HG03439 (cell line): ENCODE measurements at regions not wholly inside any gene's neighbourhood (a gene's known extent, or its start where the extent isn't known, plus 50 kb on each side); places are given as distances from the start of the nearest gene placed in this dataset.
"Not testable (repeated sequence)": the region's sequence is repeated elsewhere in the genome, so short reads cannot be mapped to it uniquely, and the experiment has no call there.

ENCODE experiments used
- ATAC-seq: cut with Tn5 transposase; IDR thresholded peaks from one replicate; pipeline ENCODE4 v1.9.1; 2021; ENCODE audit warnings: mild to moderate bottlenecking, moderate library complexity; ENCODE audit not compliant: unreplicated experiment

GRCh38 chr5:89869346-89869745, 540.2 kb downstream of the CETN3 start:
- ATAC-seq: no peak

GRCh38 chr5:89866410-89866809, 543.1 kb downstream of the CETN3 start:
- no peak for ATAC-seq

DNA sequence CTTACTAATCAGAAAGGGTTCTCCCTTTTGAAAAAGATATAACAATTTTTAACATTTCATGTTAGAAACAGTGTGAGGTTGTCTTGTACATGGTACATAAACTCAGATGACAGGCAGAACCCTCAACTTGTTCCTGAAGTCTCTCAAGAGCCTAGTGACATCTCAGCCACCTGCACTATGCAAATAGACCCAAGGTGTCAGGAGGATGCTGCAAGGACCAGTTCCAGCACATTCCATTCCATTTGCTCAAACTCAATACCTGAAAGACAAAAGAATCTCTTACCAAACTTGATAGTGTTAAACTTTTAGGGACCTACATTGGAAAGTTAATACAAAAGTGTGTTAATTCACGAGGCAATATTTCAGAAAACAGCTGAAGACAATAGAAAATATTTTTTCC, 544.6 kb downstream of the CETN3 start:
- no peak for ATAC-seq

DNA sequence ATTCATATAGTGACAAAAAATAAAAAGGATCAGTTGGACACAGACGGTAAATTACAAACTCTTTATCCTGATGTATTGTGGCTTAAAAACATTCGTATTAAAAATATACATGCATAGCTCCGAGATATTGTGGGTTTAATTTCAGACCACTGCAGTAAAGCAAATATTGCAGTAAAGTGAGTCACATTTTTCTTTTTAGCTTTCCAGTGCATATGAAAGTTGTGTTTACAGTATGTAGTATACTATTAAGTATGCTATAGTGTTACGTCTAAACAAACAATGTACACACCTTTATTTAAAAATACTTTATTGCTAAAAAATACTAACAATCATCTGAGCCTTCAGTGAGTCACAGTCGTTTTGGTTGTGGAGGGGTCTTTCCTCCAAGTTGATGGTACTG, 551.8 kb downstream of the CETN3 start:
- no peak for ATAC-seq

- no peak for ATAC-seq
These were observed 554.1 kb downstream of the CETN3 start for GRCh38 chr5:89855417-89855816.

GRCh38 chr5:89851911-89852310, 557.6 kb downstream of the CETN3 start:
- no peak for ATAC-seq

DNA sequence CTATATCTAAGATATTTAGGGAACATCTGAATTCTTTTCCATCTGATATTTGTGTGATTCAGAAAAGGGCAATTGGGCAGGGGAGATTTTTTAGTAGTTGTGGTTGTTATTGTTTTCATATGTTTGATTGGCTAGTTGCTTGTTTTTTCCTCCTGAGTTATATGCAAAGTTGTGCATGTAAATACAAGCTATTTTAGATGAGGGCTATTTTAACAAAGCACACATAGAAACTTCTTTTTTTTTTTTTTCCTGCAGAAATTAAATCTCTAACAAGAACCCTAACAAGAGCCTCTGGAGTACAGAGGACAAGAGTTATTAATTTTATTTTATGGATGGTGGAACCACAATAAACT, 559.1 kb downstream of the CETN3 start:
- ATAC-seq: peak; percentile 63

DNA sequence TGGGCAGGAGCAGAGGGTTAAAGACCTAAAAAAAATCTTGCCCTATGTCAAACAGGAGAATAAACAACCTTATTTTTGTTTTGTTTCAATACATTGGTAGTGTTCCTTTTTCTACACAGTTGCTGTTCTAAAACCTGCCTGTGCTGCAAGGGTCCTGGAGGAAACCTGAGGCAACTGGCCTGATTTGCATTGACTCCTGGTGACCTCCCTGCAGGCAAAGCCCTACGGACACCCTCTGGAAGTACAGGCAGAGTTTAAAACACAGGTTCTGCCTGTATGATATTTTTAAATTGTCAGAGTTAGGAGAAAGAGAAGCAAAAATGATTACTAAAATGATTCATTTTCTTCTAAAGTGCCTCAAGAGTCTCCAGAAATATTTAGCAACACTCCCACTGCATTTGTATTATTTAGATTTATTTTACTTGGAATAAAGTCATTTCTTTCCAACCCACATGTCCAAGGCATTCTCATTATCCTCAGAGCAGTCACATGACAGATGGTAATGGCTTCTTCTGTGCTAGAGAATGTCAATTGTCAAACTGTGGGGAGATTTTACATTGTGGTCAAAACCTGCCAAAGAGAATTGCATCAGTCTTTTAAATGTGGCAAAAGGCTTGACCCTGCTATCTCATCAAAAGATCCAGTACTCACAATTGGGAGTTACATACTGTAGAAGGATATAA, 559.6 kb downstream of the CETN3 start:
- peak; percentile 63 for ATAC-seq

DNA sequence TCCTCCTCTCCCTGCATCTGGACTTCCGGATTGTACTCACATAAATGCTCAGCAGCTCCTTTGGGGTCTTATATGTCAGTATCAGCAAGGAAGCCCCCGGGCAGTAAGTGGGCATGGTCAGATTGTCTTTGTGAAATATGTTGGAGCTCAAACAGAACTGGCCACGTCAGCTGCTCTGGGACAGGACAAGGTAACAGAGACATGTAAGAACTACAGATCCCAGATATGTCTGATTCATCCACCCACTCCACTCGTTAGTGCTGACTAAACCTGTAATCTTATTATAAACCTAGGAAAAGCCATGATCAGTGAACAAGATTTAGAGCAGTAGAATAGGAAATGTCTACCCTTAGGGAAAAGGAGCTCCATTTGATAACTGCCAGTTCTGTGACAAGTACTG, 561.8 kb downstream of the CETN3 start:
- ATAC-seq: no peak

DNA sequence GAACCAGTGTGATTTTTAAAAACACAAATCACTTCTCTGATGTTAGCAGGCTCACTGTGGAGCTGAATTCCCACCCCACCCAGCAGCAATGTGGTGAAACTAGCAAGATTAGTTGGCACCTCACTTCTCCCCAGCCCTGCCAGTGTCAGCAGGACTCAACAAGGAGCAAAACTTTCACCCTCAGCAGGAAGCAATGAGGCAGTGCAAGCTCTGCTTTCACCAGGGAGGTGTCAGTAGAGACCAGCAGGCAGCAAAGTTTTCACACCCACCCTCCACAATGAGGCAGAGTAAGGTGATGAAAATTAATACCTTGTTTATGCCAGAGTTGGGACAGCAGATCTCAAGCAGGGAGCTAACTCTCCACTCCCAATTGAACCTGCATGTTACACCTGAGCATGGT, 565.0 kb downstream of the CETN3 start:
- ATAC-seq: no peak

- ATAC-seq: no peak
These were observed 567.0 kb downstream of the CETN3 start for GRCh38 chr5:89842531-89842930.

- ATAC-seq: no peak
These were observed 568.6 kb downstream of the CETN3 start for GRCh38 chr5:89840906-89841305.

- ATAC-seq: no peak
These were observed 578.9 kb downstream of the CETN3 start for GRCh38 chr5:89830691-89831090.

GRCh38 chr5:89827960-89828359, 581.6 kb downstream of the CETN3 start:
- no peak for ATAC-seq

GRCh38 chr5:89827359-89827758, 582.2 kb downstream of the CETN3 start:
- no peak for ATAC-seq

DNA sequence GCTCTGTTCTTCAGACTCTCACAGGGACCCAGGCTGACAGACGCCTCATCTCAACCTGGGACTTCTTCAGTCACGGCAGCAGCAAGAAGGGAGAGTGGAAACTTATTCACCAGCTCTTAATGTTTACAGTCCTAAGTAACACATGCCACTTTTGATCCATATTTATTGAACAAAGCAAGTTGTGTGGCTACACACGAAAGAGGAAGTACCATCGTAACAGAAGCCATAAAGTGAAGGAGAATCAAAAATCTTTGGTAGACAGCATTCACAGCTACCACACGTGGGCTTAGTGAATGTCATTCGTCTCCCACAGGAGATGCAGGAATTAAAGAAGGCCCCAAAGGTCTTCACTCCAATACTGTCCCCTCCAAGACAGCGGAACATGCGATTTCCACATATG, 582.6 kb downstream of the CETN3 start:
- ATAC-seq: no peak

- ATAC-seq: no peak
These were observed 586.5 kb downstream of the CETN3 start for GRCh38 chr5:89823046-89823445.

DNA sequence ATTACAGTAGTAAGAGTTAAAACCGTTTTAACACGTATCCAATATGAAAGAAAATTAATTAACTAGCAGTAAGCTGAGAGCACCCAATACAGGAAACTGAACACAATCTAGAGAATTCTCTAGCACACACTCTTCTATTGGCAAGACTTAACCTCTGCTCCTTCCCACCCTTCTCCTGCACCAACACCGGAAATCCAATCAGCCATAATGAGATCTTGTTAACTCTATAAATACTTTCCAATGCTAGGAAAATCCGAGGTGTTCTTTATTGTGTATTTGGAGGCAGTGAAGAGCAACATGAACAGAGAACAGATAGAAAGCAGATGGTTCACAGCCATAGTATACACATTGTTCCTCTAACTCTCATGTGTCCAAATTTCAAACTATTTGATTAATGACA, 591.7 kb downstream of the CETN3 start:
- ATAC-seq: no peak

- no peak for ATAC-seq
These were observed 593.5 kb downstream of the CETN3 start for GRCh38 chr5:89816038-89816437.

DNA sequence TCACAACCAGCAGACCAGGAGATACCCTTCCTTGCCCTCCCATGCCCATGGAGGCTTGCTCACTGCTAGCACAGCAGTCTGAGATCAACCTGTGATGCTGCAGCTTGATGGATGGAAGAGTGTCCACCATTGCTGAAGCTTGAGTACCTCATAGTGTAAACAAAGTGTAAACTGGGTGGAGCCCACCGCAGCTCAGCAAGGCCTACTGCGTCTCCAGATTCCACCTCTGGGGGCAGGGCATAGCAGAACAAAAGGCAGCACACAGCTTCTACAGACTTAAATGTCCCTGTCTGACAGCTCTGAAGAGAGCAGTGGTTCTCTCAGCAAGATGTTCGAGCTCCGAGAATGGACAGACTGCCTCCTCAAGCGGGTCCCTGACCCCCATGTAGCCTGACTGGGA, 608.8 kb downstream of the CETN3 start:
- not testable (repeated sequence) for ATAC-seq

- not testable (repeated sequence) for ATAC-seq
These were observed 615.1 kb downstream of the CETN3 start for GRCh38 chr5:89794504-89794903.

- ATAC-seq: not testable (repeated sequence)
These were observed 629.8 kb downstream of the CETN3 start for GRCh38 chr5:89779734-89780133.

- no peak for ATAC-seq
These were observed 631.8 kb downstream of the CETN3 start for GRCh38 chr5:89777758-89778157.
